ENCODE measurements at regions not wholly inside any gene's neighbourhood (a gene's known extent, or its start where the extent isn't known, plus 50 kb on each side); places are given as distances from the start of the nearest gene placed in this dataset.

- TF ChIP-seq EZH2 (IDR thresholded peaks at IDR 0.05; ENCODE audit: low read length, missing control alignments), result no peak
- no peak for TF ChIP-seq CTCF (conservative IDR thresholded peaks at IDR 0.05 in 1 of 2, IDR thresholded peaks at IDR 0.05 in 1 of 2; ENCODE audit: low read depth in 1 of 2, low read length in 2 of 2)
Measured at GRCh38 chr4:154160519-154161301, 330.9 kb downstream of the DCHS2 start.
